ENCODE measurements at regions not wholly inside any gene's neighbourhood (a gene's known extent, or its start where the extent isn't known, plus 50 kb on each side); places are given as distances from the start of the nearest gene placed in this dataset.
"Not testable (repeated sequence)": the region's sequence is repeated elsewhere in the genome, so short reads cannot be mapped to it uniquely, and the experiment has no call there.

- TF ChIP-seq, protein P1, sequence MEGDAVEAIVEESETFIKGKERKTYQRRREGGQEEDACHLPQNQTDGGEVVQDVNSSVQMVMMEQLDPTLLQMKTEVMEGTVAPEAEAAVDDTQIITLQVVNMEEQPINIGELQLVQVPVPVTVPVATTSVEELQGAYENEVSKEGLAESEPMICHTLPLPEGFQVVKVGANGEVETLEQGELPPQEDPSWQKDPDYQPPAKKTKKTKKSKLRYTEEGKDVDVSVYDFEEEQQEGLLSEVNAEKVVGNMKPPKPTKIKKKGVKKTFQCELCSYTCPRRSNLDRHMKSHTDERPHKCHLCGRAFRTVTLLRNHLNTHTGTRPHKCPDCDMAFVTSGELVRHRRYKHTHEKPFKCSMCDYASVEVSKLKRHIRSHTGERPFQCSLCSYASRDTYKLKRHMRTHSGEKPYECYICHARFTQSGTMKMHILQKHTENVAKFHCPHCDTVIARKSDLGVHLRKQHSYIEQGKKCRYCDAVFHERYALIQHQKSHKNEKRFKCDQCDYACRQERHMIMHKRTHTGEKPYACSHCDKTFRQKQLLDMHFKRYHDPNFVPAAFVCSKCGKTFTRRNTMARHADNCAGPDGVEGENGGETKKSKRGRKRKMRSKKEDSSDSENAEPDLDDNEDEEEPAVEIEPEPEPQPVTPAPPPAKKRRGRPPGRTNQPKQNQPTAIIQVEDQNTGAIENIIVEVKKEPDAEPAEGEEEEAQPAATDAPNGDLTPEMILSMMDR (IDR thresholded peaks at IDR 0.05; ENCODE audit: low read depth, low read length, missing control alignments): no peak
- in situ Hi-C loops (cut with HindIII; ENCODE audit: low sequenced_read_pairs): no loop called here
- H3K4me3 ChIP-seq (ENCODE audit: low read depth, low read length): no peak overlapping the region
- no peak for DNase-seq (ENCODE audit: low read depth)
Measured at GRCh38 chr14:48643241-48643640, 942.9 kb downstream of the RPS29 start.

DNA sequence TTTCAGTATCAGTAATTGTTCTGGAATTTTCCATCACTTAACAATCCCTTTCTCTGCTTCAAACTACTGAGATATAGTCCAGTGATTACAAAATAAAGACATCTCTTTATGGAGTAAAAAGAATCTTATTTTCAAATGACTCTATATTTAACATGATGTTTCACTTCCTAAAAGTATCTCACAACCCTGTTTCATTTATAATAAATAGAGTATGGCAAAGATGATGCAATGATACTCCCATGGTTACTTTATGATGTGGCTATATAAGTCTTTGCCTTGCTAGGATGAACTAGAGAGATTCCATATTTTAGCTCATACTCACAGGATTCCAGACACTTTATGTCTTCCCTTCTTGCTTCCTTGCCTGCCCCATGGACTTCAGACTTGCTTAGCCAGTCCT lies 953.5 kb upstream of the MDGA2 start:
- DNase-seq (ENCODE audit: low read depth): no peak
- TF ChIP-seq, protein P1 (IDR thresholded peaks at IDR 0.05; ENCODE audit: low read depth, low read length, missing control alignments): no peak
- in situ Hi-C loops (cut with HindIII; ENCODE audit: low sequenced_read_pairs): no loop called here
- no peak overlapping the region for H3K4me3 ChIP-seq (ENCODE audit: low read depth, low read length)

GRCh38 chr14:48622980-48623379 lies 947.6 kb upstream of the MDGA2 start:
- in situ Hi-C loops (cut with HindIII; ENCODE audit: low sequenced_read_pairs): no loop called here
- TF ChIP-seq, protein P1 (IDR thresholded peaks at IDR 0.05; ENCODE audit: low read depth, low read length, missing control alignments): no peak
- DNase-seq (ENCODE audit: low read depth): no peak
- no peak overlapping the region for H3K4me3 ChIP-seq (ENCODE audit: low read depth, low read length)

DNA sequence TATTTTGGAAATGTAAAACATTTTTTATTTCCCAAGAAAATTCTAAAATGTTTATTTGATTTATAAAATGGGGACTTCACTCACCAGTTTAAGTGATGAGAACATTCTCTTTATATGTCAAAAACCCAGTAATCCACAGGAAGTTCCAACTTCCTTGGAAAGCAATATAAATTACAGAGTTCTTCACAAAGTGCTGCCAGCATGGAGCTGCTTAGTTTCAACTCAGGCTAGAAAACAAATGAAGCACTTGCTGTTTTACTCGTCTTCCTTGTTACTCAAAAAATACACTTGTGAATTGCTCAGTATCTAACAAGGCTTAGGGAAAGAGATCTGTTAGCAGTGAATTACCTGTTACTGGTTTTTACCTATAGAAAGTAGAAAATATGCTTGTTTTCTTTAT lies 942.7 kb upstream of the MDGA2 start:
- in situ Hi-C loops (cut with HindIII; ENCODE audit: low sequenced_read_pairs): no loop called here
- DNase-seq (ENCODE audit: low read depth): no peak
- H3K4me3 ChIP-seq (ENCODE audit: low read depth, low read length): no peak overlapping the region
- TF ChIP-seq, protein P1 (IDR thresholded peaks at IDR 0.05; ENCODE audit: low read depth, low read length, missing control alignments): no peak

GRCh38 chr14:48616931-48617330 lies 941.5 kb upstream of the MDGA2 start:
- no peak for DNase-seq (ENCODE audit: low read depth)
- no peak overlapping the region for H3K4me3 ChIP-seq (ENCODE audit: low read depth, low read length)
- in situ Hi-C loops (cut with HindIII; ENCODE audit: low sequenced_read_pairs): no loop called here
- TF ChIP-seq, protein P1 (IDR thresholded peaks at IDR 0.05; ENCODE audit: low read depth, low read length, missing control alignments): no peak

GRCh38 chr14:48615618-48616017 lies 940.2 kb upstream of the MDGA2 start:
- in situ Hi-C loops (cut with HindIII; ENCODE audit: low sequenced_read_pairs): no loop called here
- DNase-seq (ENCODE audit: low read depth): no peak
- no peak overlapping the region for H3K4me3 ChIP-seq (ENCODE audit: low read depth, low read length)
- TF ChIP-seq, protein P1 (IDR thresholded peaks at IDR 0.05; ENCODE audit: low read depth, low read length, missing control alignments): no peak

DNA sequence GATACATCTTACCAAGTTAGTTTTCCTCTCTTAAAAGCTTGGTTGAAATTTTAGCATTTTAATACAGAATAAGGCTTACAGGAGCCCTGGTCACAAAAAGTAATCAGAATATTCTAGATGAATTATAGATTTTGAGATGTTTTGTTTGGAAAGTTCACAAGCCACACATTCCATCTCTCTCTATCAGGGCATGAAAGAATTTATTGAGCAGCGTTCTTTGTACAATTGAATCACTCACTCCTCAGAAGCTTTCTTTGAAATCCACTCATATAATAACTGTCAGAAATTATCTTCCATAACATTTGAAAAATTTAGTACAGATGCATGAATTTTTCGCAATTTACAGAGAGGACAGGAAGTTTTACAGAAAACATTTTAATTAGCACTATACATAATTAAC lies 938.6 kb upstream of the MDGA2 start:
- in situ Hi-C loops (cut with HindIII; ENCODE audit: low sequenced_read_pairs): no loop called here
- H3K4me3 ChIP-seq (ENCODE audit: low read depth, low read length): no peak overlapping the region
- DNase-seq (ENCODE audit: low read depth): no peak
- TF ChIP-seq, protein P1 (IDR thresholded peaks at IDR 0.05; ENCODE audit: low read depth, low read length, missing control alignments): no peak

GRCh38 chr14:48606960-48607359 lies 931.6 kb upstream of the MDGA2 start:
- H3K4me3 ChIP-seq (ENCODE audit: low read depth, low read length); in situ Hi-C loops (cut with HindIII; ENCODE audit: low sequenced_read_pairs); DNase-seq (ENCODE audit: low read depth): not testable (repeated sequence)

Data from astrocyte of the cerebellum (primary cell).